ENCODE measurements at regions not wholly inside any gene's neighbourhood (a gene's known extent, or its start where the extent isn't known, plus 50 kb on each side); places are given as distances from the start of the nearest gene placed in this dataset.

DNA sequence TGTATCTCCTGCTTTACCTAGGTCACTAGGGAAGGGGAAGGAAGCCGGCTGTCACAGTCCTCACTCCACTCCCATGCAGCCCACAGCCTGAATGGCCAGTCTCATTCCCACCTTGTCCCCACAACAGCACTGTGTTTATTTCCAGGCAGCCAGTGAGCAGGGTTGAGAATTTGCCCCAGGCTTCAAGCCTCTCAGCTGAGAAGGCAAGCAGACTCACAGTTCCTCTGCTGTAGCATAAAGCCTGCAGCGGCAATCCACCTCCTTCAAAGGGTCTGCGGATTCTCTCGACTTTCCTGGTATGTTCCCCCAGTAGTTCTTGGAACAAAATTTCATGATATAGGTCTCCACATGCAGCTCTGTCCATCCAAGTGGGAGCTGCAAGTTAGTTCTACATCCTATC lies 262.9 kb upstream of the GULP1 start (continued):
- TF ChIP-seq, protein P1, sequence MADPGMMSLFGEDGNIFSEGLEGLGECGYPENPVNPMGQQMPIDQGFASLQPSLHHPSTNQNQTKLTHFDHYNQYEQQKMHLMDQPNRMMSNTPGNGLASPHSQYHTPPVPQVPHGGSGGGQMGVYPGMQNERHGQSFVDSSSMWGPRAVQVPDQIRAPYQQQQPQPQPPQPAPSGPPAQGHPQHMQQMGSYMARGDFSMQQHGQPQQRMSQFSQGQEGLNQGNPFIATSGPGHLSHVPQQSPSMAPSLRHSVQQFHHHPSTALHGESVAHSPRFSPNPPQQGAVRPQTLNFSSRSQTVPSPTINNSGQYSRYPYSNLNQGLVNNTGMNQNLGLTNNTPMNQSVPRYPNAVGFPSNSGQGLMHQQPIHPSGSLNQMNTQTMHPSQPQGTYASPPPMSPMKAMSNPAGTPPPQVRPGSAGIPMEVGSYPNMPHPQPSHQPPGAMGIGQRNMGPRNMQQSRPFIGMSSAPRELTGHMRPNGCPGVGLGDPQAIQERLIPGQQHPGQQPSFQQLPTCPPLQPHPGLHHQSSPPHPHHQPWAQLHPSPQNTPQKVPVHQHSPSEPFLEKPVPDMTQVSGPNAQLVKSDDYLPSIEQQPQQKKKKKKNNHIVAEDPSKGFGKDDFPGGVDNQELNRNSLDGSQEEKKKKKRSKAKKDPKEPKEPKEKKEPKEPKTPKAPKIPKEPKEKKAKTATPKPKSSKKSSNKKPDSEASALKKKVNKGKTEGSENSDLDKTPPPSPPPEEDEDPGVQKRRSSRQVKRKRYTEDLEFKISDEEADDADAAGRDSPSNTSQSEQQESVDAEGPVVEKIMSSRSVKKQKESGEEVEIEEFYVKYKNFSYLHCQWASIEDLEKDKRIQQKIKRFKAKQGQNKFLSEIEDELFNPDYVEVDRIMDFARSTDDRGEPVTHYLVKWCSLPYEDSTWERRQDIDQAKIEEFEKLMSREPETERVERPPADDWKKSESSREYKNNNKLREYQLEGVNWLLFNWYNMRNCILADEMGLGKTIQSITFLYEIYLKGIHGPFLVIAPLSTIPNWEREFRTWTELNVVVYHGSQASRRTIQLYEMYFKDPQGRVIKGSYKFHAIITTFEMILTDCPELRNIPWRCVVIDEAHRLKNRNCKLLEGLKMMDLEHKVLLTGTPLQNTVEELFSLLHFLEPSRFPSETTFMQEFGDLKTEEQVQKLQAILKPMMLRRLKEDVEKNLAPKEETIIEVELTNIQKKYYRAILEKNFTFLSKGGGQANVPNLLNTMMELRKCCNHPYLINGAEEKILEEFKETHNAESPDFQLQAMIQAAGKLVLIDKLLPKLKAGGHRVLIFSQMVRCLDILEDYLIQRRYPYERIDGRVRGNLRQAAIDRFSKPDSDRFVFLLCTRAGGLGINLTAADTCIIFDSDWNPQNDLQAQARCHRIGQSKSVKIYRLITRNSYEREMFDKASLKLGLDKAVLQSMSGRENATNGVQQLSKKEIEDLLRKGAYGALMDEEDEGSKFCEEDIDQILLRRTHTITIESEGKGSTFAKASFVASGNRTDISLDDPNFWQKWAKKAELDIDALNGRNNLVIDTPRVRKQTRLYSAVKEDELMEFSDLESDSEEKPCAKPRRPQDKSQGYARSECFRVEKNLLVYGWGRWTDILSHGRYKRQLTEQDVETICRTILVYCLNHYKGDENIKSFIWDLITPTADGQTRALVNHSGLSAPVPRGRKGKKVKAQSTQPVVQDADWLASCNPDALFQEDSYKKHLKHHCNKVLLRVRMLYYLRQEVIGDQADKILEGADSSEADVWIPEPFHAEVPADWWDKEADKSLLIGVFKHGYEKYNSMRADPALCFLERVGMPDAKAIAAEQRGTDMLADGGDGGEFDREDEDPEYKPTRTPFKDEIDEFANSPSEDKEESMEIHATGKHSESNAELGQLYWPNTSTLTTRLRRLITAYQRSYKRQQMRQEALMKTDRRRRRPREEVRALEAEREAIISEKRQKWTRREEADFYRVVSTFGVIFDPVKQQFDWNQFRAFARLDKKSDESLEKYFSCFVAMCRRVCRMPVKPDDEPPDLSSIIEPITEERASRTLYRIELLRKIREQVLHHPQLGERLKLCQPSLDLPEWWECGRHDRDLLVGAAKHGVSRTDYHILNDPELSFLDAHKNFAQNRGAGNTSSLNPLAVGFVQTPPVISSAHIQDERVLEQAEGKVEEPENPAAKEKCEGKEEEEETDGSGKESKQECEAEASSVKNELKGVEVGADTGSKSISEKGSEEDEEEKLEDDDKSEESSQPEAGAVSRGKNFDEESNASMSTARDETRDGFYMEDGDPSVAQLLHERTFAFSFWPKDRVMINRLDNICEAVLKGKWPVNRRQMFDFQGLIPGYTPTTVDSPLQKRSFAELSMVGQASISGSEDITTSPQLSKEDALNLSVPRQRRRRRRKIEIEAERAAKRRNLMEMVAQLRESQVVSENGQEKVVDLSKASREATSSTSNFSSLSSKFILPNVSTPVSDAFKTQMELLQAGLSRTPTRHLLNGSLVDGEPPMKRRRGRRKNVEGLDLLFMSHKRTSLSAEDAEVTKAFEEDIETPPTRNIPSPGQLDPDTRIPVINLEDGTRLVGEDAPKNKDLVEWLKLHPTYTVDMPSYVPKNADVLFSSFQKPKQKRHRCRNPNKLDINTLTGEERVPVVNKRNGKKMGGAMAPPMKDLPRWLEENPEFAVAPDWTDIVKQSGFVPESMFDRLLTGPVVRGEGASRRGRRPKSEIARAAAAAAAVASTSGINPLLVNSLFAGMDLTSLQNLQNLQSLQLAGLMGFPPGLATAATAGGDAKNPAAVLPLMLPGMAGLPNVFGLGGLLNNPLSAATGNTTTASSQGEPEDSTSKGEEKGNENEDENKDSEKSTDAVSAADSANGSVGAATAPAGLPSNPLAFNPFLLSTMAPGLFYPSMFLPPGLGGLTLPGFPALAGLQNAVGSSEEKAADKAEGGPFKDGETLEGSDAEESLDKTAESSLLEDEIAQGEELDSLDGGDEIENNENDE (IDR thresholded peaks at IDR 0.05; ENCODE audit: insufficient replicate concordance, low read length), result no peak
- TF ChIP-seq, protein P2, sequence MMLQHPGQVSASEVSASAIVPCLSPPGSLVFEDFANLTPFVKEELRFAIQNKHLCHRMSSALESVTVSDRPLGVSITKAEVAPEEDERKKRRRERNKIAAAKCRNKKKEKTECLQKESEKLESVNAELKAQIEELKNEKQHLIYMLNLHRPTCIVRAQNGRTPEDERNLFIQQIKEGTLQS (IDR thresholded peaks at IDR 0.05; ENCODE audit: insufficient read depth, low read depth, low read length), result no peak
- TF ChIP-seq SIRT6 (IDR thresholded peaks at IDR 0.05; ENCODE audit: low read length), result no peak
- TF ChIP-seq NRF1 (IDR thresholded peaks at IDR 0.05; ENCODE audit: low read depth, low read length), result no peak
- TF ChIP-seq CTBP2 (IDR thresholded peaks at IDR 0.05; ENCODE audit: borderline replicate concordance, insufficient read depth, insufficient read length, low read length), result no peak
- no peak for TF ChIP-seq ZNF274 (IDR thresholded peaks at IDR 0.05; ENCODE audit: borderline replicate concordance, extremely low read depth, low read length)
- TF ChIP-seq EGR1 (IDR thresholded peaks at IDR 0.05; ENCODE audit: borderline replicate concordance, low read depth, low read length), result no peak
- no peak for TF ChIP-seq KDM4A (IDR thresholded peaks at IDR 0.05; ENCODE audit: low read depth, low read length, severe bottlenecking)
- no peak for TF ChIP-seq RXRA (IDR thresholded peaks at IDR 0.05; ENCODE audit: insufficient read depth, low read depth, low read length)
- no peak for TF ChIP-seq SAP30 (IDR thresholded peaks at IDR 0.05; ENCODE audit: insufficient read depth, insufficient replicate concordance, low read length)
- no peak for TF ChIP-seq TEAD4 (IDR thresholded peaks at IDR 0.05; ENCODE audit: low read depth, low read length)

Measured in H1 (cell line).